H1 (cell line): ENCODE measurements at regions not wholly inside any gene's neighbourhood (a gene's known extent, or its start where the extent isn't known, plus 50 kb on each side); places are given as distances from the start of the nearest gene placed in this dataset.
"Not testable (repeated sequence)": the region's sequence is repeated elsewhere in the genome, so short reads cannot be mapped to it uniquely, and the experiment has no call there.

Experiments used
- CTCF ChIA-PET: fragments of 300-600 bp; sonication (Branson Sonifier 250); formaldehyde crosslinking; loops from one replicate; lab custom pipeline; 2021; ENCODE audit not compliant: partially characterized antibody; lab: Charles Lee
- POLR2A ChIA-PET: fragments of 300-600 bp; sonication (Branson Sonifier 250); formaldehyde crosslinking; loops from one replicate; lab custom pipeline; 2021; ENCODE audit warnings: inconsistent platforms; ENCODE audit not compliant: partially characterized antibody; lab: Charles Lee
- DNase-seq, 2 experiments: peaks; one replicate each; pipeline versions ENCODE4 v3.0.0 to v3.0.0-alpha.2; 2010 to 2022; ENCODE audit warnings: low spot score in 2 of 2, low read depth in 1 of 2, mixed read lengths in 1 of 2
- FAIRE-seq: peaks from 2 replicates; lab custom pipeline; 2011; peaks lifted over from hg19 to GRCh38; lab: Jason Lieb, UNC
- H2AFZ ChIP-seq: 2 replicates; pipeline ENCODE4 v1.8.1; 2012; ENCODE audit warnings: low read length, inconsistent platforms
- H2AK5ac ChIP-seq: 2 replicates; pipeline ENCODE4 v1.6.1; 2013; ENCODE audit warnings: low read depth, low read length
- H2BK120ac ChIP-seq: replicated peaks from 2 replicates; pipeline ENCODE3; 2013; ENCODE audit warnings: low read depth, low read length, inconsistent platforms
- H2BK12ac ChIP-seq: 2 replicates; pipeline ENCODE4 v1.6.1; 2013; ENCODE audit warnings: low read depth, low read length
- H2BK15ac ChIP-seq: 2 replicates; pipeline ENCODE4 v1.6.1; 2013; ENCODE audit warnings: low read length
- H2BK20ac ChIP-seq: 2 replicates; pipeline ENCODE4 v1.6.1; 2013; ENCODE audit warnings: low read length
- H2BK5ac ChIP-seq: 2 replicates; pipeline ENCODE4 v1.6.1; 2013; ENCODE audit warnings: low read depth, low read length
- H3K14ac ChIP-seq: 2 replicates; pipeline ENCODE4 v1.6.1; 2013; ENCODE audit warnings: inconsistent platforms; ENCODE audit not compliant: insufficient read length
- H3K18ac ChIP-seq: 2 replicates; pipeline ENCODE4 v1.6.1; 2013; ENCODE audit warnings: low read length; ENCODE audit errors: extremely low read depth
- H3K23ac ChIP-seq: 2 replicates; pipeline ENCODE4 v1.6.1; 2013; ENCODE audit warnings: inconsistent platforms; ENCODE audit not compliant: insufficient read length
- H3K23me2 ChIP-seq: 2 replicates; pipeline ENCODE4 v1.6.1; 2013; ENCODE audit warnings: low read depth, low read length
- H3K27ac ChIP-seq: 2 replicates; pipeline ENCODE4 v1.6.1; 2011; ENCODE audit warnings: low read depth, low read length, inconsistent platforms
- H3K27me3 ChIP-seq, 4 experiments: replicated peaks in 1 of 4; 1 replicate in 1 of 4; 2 replicates in 3 of 4; pipeline versions ENCODE4 v1.6.1 to v1.8.1; 2011 to 2013; ENCODE audit warnings: low read length in 3 of 4, mild to moderate bottlenecking in 3 of 4, inconsistent platforms in 2 of 4, mixed read lengths in 2 of 4, moderate library complexity in 1 of 4; ENCODE audit not compliant: control insufficient read depth in 3 of 4, insufficient read depth in 3 of 4; ENCODE audit errors: extremely low read depth in 1 of 4
- H3K36me3 ChIP-seq, 4 experiments: 2 replicates each; pipeline versions ENCODE4 v1.6.1 to v1.8.1; 2011 to 2013; ENCODE audit warnings: mild to moderate bottlenecking in 4 of 4, low read length in 3 of 4, moderate library complexity in 2 of 4, control low read depth in 1 of 4, inconsistent platforms in 1 of 4; ENCODE audit not compliant: insufficient read depth in 4 of 4, control insufficient read depth in 2 of 4
- H3K4ac ChIP-seq: replicated peaks from 2 replicates; pipeline ENCODE3; 2013; ENCODE audit warnings: low read length, low read depth, mixed read lengths, inconsistent platforms; ENCODE audit not compliant: insufficient read length
- H3K4me1 ChIP-seq, 4 experiments: replicated peaks in 1 of 4; 1 replicate in 1 of 4; 2 replicates in 3 of 4; pipeline versions ENCODE4 v1.6.1 to v1.8.1; 2011 to 2013; ENCODE audit warnings: low read length in 3 of 4, inconsistent platforms in 2 of 4, mixed read lengths in 1 of 4; ENCODE audit not compliant: insufficient read depth in 4 of 4, control insufficient read depth in 3 of 4
- H3K4me2 ChIP-seq, 2 experiments: 2 replicates each; pipeline versions ENCODE4 v1.6.1 to v1.8.1; 2011 to 2013; ENCODE audit warnings: low read depth in 2 of 2, low read length in 2 of 2, control low read depth in 1 of 2, inconsistent platforms in 1 of 2, mild to moderate bottlenecking in 1 of 2; ENCODE audit not compliant: insufficient read depth in 1 of 2
- H3K4me3 ChIP-seq, 4 experiments: fragments of 200-600, 300-600 bp in 1 of 4; sonication (generic), shearing (Covaris generic), sonication (Bioruptor Twin) in 1 of 4; 2 replicates each; pipeline versions ENCODE4 v1.5.1 to v1.8.1; 2011 to 2016; ENCODE audit warnings: low read length in 4 of 4, low read depth in 3 of 4, control low read depth in 2 of 4, inconsistent platforms in 2 of 4, mild to moderate bottlenecking in 2 of 4, mixed read lengths in 1 of 4, moderate library complexity in 1 of 4; ENCODE audit not compliant: insufficient read depth in 2 of 4; ENCODE audit errors: extremely low read depth in 1 of 4
- H3K56ac ChIP-seq: replicated peaks from 2 replicates; pipeline ENCODE3; 2013; ENCODE audit warnings: low read depth, mild to moderate bottlenecking, mixed read lengths, low read length, inconsistent platforms; ENCODE audit not compliant: insufficient read length
- H3K79me1 ChIP-seq: 2 replicates; pipeline ENCODE4 v1.6.1; 2013; ENCODE audit warnings: low read depth, low read length, control low read depth
- H3K79me2 ChIP-seq, 2 experiments: 2 replicates each; pipeline versions ENCODE4 v1.6.1 to v1.8.1; 2012 to 2013; ENCODE audit warnings: low read length in 2 of 2, mild to moderate bottlenecking in 2 of 2, inconsistent platforms in 1 of 2; ENCODE audit not compliant: insufficient read depth in 2 of 2, control insufficient read depth in 1 of 2
- H3K9ac ChIP-seq, 4 experiments: replicated peaks in 1 of 4; 1 replicate in 1 of 4; 2 replicates in 3 of 4; pipeline versions ENCODE4 v1.6.1 to v1.8.1; 2011 to 2013; ENCODE audit warnings: low read depth in 3 of 4, low read length in 3 of 4, control low read depth in 2 of 4, mild to moderate bottlenecking in 2 of 4, moderate library complexity in 2 of 4, inconsistent platforms in 1 of 4; ENCODE audit errors: extremely low read depth in 1 of 4
- H3K9me3 ChIP-seq, 2 experiments: 2 replicates each; pipeline versions ENCODE4 v1.6.1 to v1.8.1; 2012 to 2013; ENCODE audit warnings: mild to moderate bottlenecking in 2 of 2, moderate library complexity in 2 of 2, control low read depth in 1 of 2, inconsistent platforms in 1 of 2, low read depth in 1 of 2, low read length in 1 of 2, mixed read lengths in 1 of 2; ENCODE audit not compliant: insufficient read depth in 2 of 2
- H4K20me1 ChIP-seq, 2 experiments: replicated peaks in 1 of 2; 2 replicates each; pipeline versions ENCODE3 to v1.8.1; 2011 to 2013; ENCODE audit warnings: inconsistent platforms in 2 of 2, low read length in 2 of 2, mild to moderate bottlenecking in 1 of 2; ENCODE audit not compliant: insufficient read depth in 2 of 2, control insufficient read depth in 1 of 2
- H4K5ac ChIP-seq: 2 replicates; pipeline ENCODE4 v1.6.1; 2013; ENCODE audit warnings: low read length, low read depth, mixed read lengths, inconsistent platforms; ENCODE audit not compliant: insufficient read length
- H4K8ac ChIP-seq: 2 replicates; pipeline ENCODE4 v1.8.0; 2013; ENCODE audit warnings: mild to moderate bottlenecking, moderate library complexity, low read length, inconsistent platforms; ENCODE audit not compliant: insufficient read depth; ENCODE audit errors: extremely low read depth
- H4K91ac ChIP-seq: replicated peaks from 2 replicates; pipeline ENCODE3; 2013; ENCODE audit warnings: low read length, mixed read lengths, inconsistent platforms; ENCODE audit not compliant: insufficient read length
- WGBS, 2 experiments: shearing (Covaris generic) in 1 of 2; methylation state at CpG; one replicate each; pipeline versions ENCODE4 v1.1.6 to v1.1.7; 2013 to 2015; ENCODE audit warnings: low lambda C conversion rate in 2 of 2, mixed read lengths in 2 of 2, inconsistent platforms in 1 of 2, low coverage in 1 of 2, missing lambda C conversion rate in 1 of 2; ENCODE audit not compliant: insufficient replicate concordance in 2 of 2, insufficient coverage in 1 of 2, insufficient read length in 1 of 2; ENCODE audit errors: extremely low coverage in 1 of 2, missing lambda C conversion rate in 1 of 2; 5-methylcytosine and 5-hydroxymethylcytosine counted together

- DNase-seq, POLR2A ChIA-PET: not testable (repeated sequence)
These were observed 108.2 kb downstream of the C16orf95 start for GRCh38 chr16:87208968-87209367.

More at GRCh38 chr16:87208968-87209367, 108.2 kb downstream of the C16orf95 start:
- H4K8ac ChIP-seq, H3K56ac ChIP-seq, FAIRE-seq, H3K36me3 ChIP-seq, H2BK12ac ChIP-seq, H2BK120ac ChIP-seq, H2AFZ ChIP-seq, H3K4ac ChIP-seq, H3K9ac ChIP-seq, H4K91ac ChIP-seq, H2BK15ac ChIP-seq, H2BK5ac ChIP-seq, H3K9me3 ChIP-seq, H3K4me1 ChIP-seq, H3K27ac ChIP-seq, H3K27me3 ChIP-seq, H2BK20ac ChIP-seq, H3K18ac ChIP-seq, H3K4me2 ChIP-seq, H2AK5ac ChIP-seq, H4K20me1 ChIP-seq, H3K23ac ChIP-seq, H4K5ac ChIP-seq, CTCF ChIA-PET, H3K79me2 ChIP-seq, H3K79me1 ChIP-seq, H3K4me3 ChIP-seq, H3K14ac ChIP-seq: not testable (repeated sequence)
- WGBS, 2 experiments = 92% methylated on average over 5 of the region's 5 CpGs; no CpG with 5 or more reads in 1 of the 2 experiments
- peaks cover 11% of the 10 kb centered on the region; the same call in 1 of the 2 replicates for H3K23me2 ChIP-seq
